22Rv1 (cell line): ENCODE measurements at regions not wholly inside any gene's neighbourhood (a gene's known extent, or its start where the extent isn't known, plus 50 kb on each side); places are given as distances from the start of the nearest gene placed in this dataset.
A peak's percentile ranks its signal among the peaks of the same experiment; 100 is the strongest.

Source experiments
- H3K27ac ChIP-seq: fragments of 450-650 bp; 2 replicates; pipeline ENCODE4 v1.5.1; 2017
- CTCF ChIP-seq: fragments of 450-650 bp; IDR thresholded peaks from 2 replicates; pipeline ENCODE4 v1.5.1; 2017; ENCODE audit warnings: mild to moderate bottlenecking
- ZFX ChIP-seq: fragments of 450-650 bp; IDR thresholded peaks from 2 replicates; pipeline ENCODE4 v1.6.1; 2017; ENCODE audit warnings: antibody characterized with exemption, borderline replicate concordance

- no peak overlapping the region for H3K27ac ChIP-seq
- TF ChIP-seq ZFX = no peak
- TF ChIP-seq CTCF = no peak
These were observed 108.5 kb upstream of the ALX4 start for GRCh38 chr11:44418456-44418830.

GRCh38 chr11:44421090-44421675 is 111.2 kb upstream of the ALX4 start:
- no peak overlapping the region for H3K27ac ChIP-seq
- TF ChIP-seq CTCF (no peak), ZFX (no peak)

- TF ChIP-seq ZFX (no peak), CTCF (no peak)
- no peak overlapping the region for H3K27ac ChIP-seq
These were observed 113.3 kb upstream of the ALX4 start for GRCh38 chr11:44423289-44423688.

- H3K27ac ChIP-seq = no peak overlapping the region
- TF ChIP-seq ZFX (no peak), CTCF (no peak)
These were observed 114.9 kb upstream of the ALX4 start for GRCh38 chr11:44424841-44425240.

GRCh38 chr11:44426119-44426518 is 116.2 kb upstream of the ALX4 start:
- TF ChIP-seq ZFX (no peak), CTCF (no peak)
- H3K27ac ChIP-seq = no peak overlapping the region

- TF ChIP-seq CTCF (no peak), ZFX (no peak)
- no peak overlapping the region for H3K27ac ChIP-seq
These were observed 117.0 kb upstream of the ALX4 start for GRCh38 chr11:44426958-44427357.

GRCh38 chr11:44427432-44427831 is 117.5 kb upstream of the ALX4 start:
- TF ChIP-seq ZFX (no peak), CTCF (peak; percentile 80)
- H3K27ac ChIP-seq = no peak overlapping the region
